SK-N-SH (cell line): ENCODE measurements at regions not wholly inside any gene's neighbourhood (a gene's known extent, or its start where the extent isn't known, plus 50 kb on each side); places are given as distances from the start of the nearest gene placed in this dataset.

Experiments
- CTCF ChIA-PET: fragments of 300-600, 350-600 bp; formaldehyde crosslinking; extraction: SDS; loops from one replicate; lab custom pipeline; 2021; lab: Yijun Ruan, JAX
- POLR2A ChIA-PET: fragments of 350-600 bp; sonication (Branson Sonifier 250); formaldehyde crosslinking; extraction: SDS; loops from one replicate; lab custom pipeline; 2020; ENCODE audit warnings: antibody characterized with exemption, inconsistent platforms; lab: Yijun Ruan, JAX
- DNase-seq: peaks from one replicate; pipeline ENCODE4 v3.0.0; 2012
- H2AFZ ChIP-seq: fragments of 200-600 bp; sonication (generic); 2 replicates; pipeline ENCODE4 v1.8.1; 2016; ENCODE audit warnings: antibody characterized with exemption, mild to moderate bottlenecking, low read depth
- H3F3A ChIP-seq: fragments of 200-600 bp; sonication (generic); replicated peaks from 2 replicates; pipeline ENCODE3; 2016; ENCODE audit warnings: antibody characterized with exemption, mild to moderate bottlenecking; ENCODE audit not compliant: insufficient read depth
- H3K27ac ChIP-seq, 2 experiments: fragments of 200-500 bp in 1 of 2; fragments of 200-600 bp in 1 of 2; sonication (Bioruptor generic) in 1 of 2; sonication (generic), shearing (Covaris generic) in 1 of 2; 2 replicates each; pipeline versions ENCODE4 v1.5.1 to v1.6.1; 2014 to 2016; ENCODE audit warnings: low read depth in 2 of 2, inconsistent platforms in 1 of 2, low read length in 1 of 2, mild to moderate bottlenecking in 1 of 2, mixed read lengths in 1 of 2
- H3K27me3 ChIP-seq: fragments of 200-600 bp; sonication (generic), shearing (Covaris generic); 2 replicates; pipeline ENCODE4 v1.6.1; 2016; ENCODE audit warnings: mixed run types; ENCODE audit not compliant: insufficient read depth
- H3K36me3 ChIP-seq, 2 experiments: fragments of 200-500 bp in 1 of 2; fragments of 200-600 bp in 1 of 2; sonication (Bioruptor generic) in 1 of 2; sonication (generic) in 1 of 2; replicated peaks in 1 of 2; 2 replicates each; pipeline versions ENCODE3 to v1.5.1; 2014 to 2016; ENCODE audit warnings: low read length in 1 of 2, mild to moderate bottlenecking in 1 of 2; ENCODE audit not compliant: insufficient read depth in 2 of 2, control insufficient read depth in 1 of 2
- H3K4me1 ChIP-seq, 2 experiments: fragments of 200-500 bp in 1 of 2; fragments of 200-600 bp in 1 of 2; sonication (Bioruptor generic) in 1 of 2; sonication (generic), shearing (Covaris generic) in 1 of 2; 2 replicates each; pipeline versions ENCODE4 v1.5.1 to v1.6.1; 2014 to 2016; ENCODE audit warnings: low read depth in 1 of 2, low read length in 1 of 2, mixed run types in 1 of 2; ENCODE audit not compliant: insufficient read depth in 2 of 2, control insufficient read depth in 1 of 2
- H3K4me2 ChIP-seq: fragments of 200-600 bp; sonication (generic), shearing (Covaris generic); 2 replicates; pipeline ENCODE4 v1.6.1; 2017; ENCODE audit warnings: mixed run types
- H3K4me3 ChIP-seq, 2 experiments: fragments of 200-500 bp in 1 of 2; fragments of 200-600 bp in 1 of 2; sonication (Bioruptor generic) in 1 of 2; sonication (generic), shearing (Covaris generic) in 1 of 2; 2 replicates each; pipeline versions ENCODE4 v1.5.1 to v1.8.1; 2014 to 2016; ENCODE audit warnings: low read depth in 2 of 2, inconsistent platforms in 1 of 2, low read length in 1 of 2, mild to moderate bottlenecking in 1 of 2, mixed read lengths in 1 of 2, moderate library complexity in 1 of 2
- H3K79me2 ChIP-seq: fragments of 200-600 bp; sonication (generic); 2 replicates; pipeline ENCODE4 v1.8.1; 2017; ENCODE audit warnings: mild to moderate bottlenecking; ENCODE audit not compliant: insufficient read depth
- H3K9ac ChIP-seq: fragments of 200-600 bp; sonication (generic); 2 replicates; pipeline ENCODE4 v1.6.1; 2017; ENCODE audit warnings: mixed run types
- H3K9me2 ChIP-seq: fragments of 200-600 bp; sonication (generic); 2 replicates; pipeline ENCODE4 v1.6.1; 2017; ENCODE audit warnings: mixed run types
- H3K9me3 ChIP-seq: fragments of 200-600 bp; sonication (generic); 2 replicates; pipeline ENCODE4 v1.6.1; 2017; ENCODE audit warnings: mixed run types, mild to moderate bottlenecking, moderate library complexity
- H4K20me1 ChIP-seq: fragments of 200-600 bp; sonication (generic); 2 replicates; pipeline ENCODE4 v1.6.1; 2017; ENCODE audit warnings: mild to moderate bottlenecking, mixed run types; ENCODE audit not compliant: insufficient read depth
- CTCF ChIP-seq: fragments of 200-600 bp; sonication (generic); IDR thresholded peaks from 2 replicates; pipeline ENCODE4 v1.6.1; 2017; ENCODE audit warnings: antibody characterized with exemption, mild to moderate bottlenecking, moderate library complexity
- EZH2phosphoT487 ChIP-seq: fragments of 200-600 bp; sonication (generic); IDR thresholded peaks from 2 replicates; pipeline ENCODE4 v1.6.1; 2017; ENCODE audit warnings: low read depth, mixed run types, mild to moderate bottlenecking, antibody characterized with exemption, moderate library complexity, borderline replicate concordance
- FOXM1 ChIP-seq: IDR thresholded peaks from 2 replicates; pipeline ENCODE4 v1.4.0; 2012; ENCODE audit warnings: low read depth, mild to moderate bottlenecking
- GATA2 ChIP-seq: sonication (generic); formaldehyde crosslinking; IDR thresholded peaks from 2 replicates; pipeline ENCODE4 v1.5.0; 2020; ENCODE audit warnings: mild to moderate bottlenecking, missing genetic modification reagents
- IRF3 ChIP-seq: fragments of 150-350 bp; IDR thresholded peaks from 2 replicates; pipeline ENCODE4 v1.6.1; 2016; ENCODE audit warnings: mild to moderate bottlenecking, low read depth, low read length
- MAX ChIP-seq: IDR thresholded peaks from 2 replicates; pipeline ENCODE4 v1.4.0; 2012; ENCODE audit warnings: low read depth
- MEF2A ChIP-seq: IDR thresholded peaks from 2 replicates; pipeline ENCODE4 v1.4.0; 2012; ENCODE audit warnings: low read depth, borderline replicate concordance
- POLR2AphosphoS5 ChIP-seq: IDR thresholded peaks from 2 replicates; pipeline ENCODE4 v1.6.1; 2012; ENCODE audit warnings: low read depth, low read length
- RCOR1 ChIP-seq: fragments of 150-350 bp; IDR thresholded peaks from 2 replicates; pipeline ENCODE4 v1.6.1; 2017; ENCODE audit warnings: antibody characterized with exemption, low read length
- RXRA ChIP-seq: IDR thresholded peaks from 2 replicates; pipeline ENCODE4 v1.4.0; 2012; ENCODE audit warnings: low read depth, mild to moderate bottlenecking, borderline replicate concordance
- TAF1 ChIP-seq: IDR thresholded peaks from 2 replicates; pipeline ENCODE4 v1.6.1; 2012; ENCODE audit warnings: low read depth, mild to moderate bottlenecking, low read length, moderate library complexity, borderline replicate concordance
- TEAD4 ChIP-seq: IDR thresholded peaks from 2 replicates; pipeline ENCODE4 v1.4.0; 2012; ENCODE audit warnings: mild to moderate bottlenecking, borderline replicate concordance; ENCODE audit not compliant: insufficient read depth
- USF1 ChIP-seq: IDR thresholded peaks from 2 replicates; pipeline ENCODE4 v1.4.0; 2012; ENCODE audit warnings: low read depth, borderline replicate concordance
- YY1 ChIP-seq: IDR thresholded peaks from 2 replicates; pipeline ENCODE4 v1.4.0; 2012; ENCODE audit warnings: low read depth, mild to moderate bottlenecking
- WGBS: methylation state at CpG from one replicate; pipeline ENCODE4 v1.1.6; 2017; ENCODE audit warnings: low lambda C conversion rate; 5-methylcytosine and 5-hydroxymethylcytosine counted together

GRCh38 chr4:160021870-160022269 is 919.0 kb downstream of the RAPGEF2 start:
- no peaks in the 10 kb centered on the region for H3F3A ChIP-seq
- H3K36me3 ChIP-seq, result no peaks in the 10 kb centered on the region
- DNase-seq, result no peak
- no peak overlapping the region for H2AFZ ChIP-seq
- POLR2A ChIA-PET, result no interaction called here
- no peaks in the 10 kb centered on the region for H3K79me2 ChIP-seq
- no peak overlapping the region for H3K9ac ChIP-seq
- H4K20me1 ChIP-seq, result no peaks in the 10 kb centered on the region
- H3K27ac ChIP-seq, result no peak overlapping the region
- 58% methylated on average over 1 of the region's 1 CpG for WGBS
- H3K27me3 ChIP-seq, result no peaks in the 10 kb centered on the region
- no peaks in the 10 kb centered on the region for H3K9me2 ChIP-seq
- no peak overlapping the region for H3K4me3 ChIP-seq
- CTCF ChIA-PET, result no interaction called here
- no peaks in the 10 kb centered on the region for H3K4me1 ChIP-seq
- no peak for TF ChIP-seq RXRA
- no peaks in the 10 kb centered on the region for H3K9me3 ChIP-seq
- no peak overlapping the region for H3K4me2 ChIP-seq

- Histone ChIP-seq H2AFZ (no peak overlapping the region), H3K4me1 (no peaks in the 10 kb centered on the region), H3K9ac (no peak overlapping the region), H3K27ac (no peak overlapping the region), H3K4me3 (no peak overlapping the region), H3K79me2 (no peaks in the 10 kb centered on the region), H3K27me3 (no peaks in the 10 kb centered on the region), H3K4me2 (no peak overlapping the region), H3K9me2 (no peaks in the 10 kb centered on the region), H3K9me3 (no peaks in the 10 kb centered on the region; the same call in 1 of the 2 replicates), H4K20me1 (no peaks in the 10 kb centered on the region), H3K36me3 (no peaks in the 10 kb centered on the region), H3F3A (no peaks in the 10 kb centered on the region)
- ChIA-PET CTCF (interaction anchor here (0.6 kb wide), 1 partner anchor 107 kb away, joined by 3 read pairs; no protein-coding TSS in a partner anchor), POLR2A (no interaction called here)
- no peak for DNase-seq
- TF ChIP-seq MAX, result no peak
- TF ChIP-seq RXRA, result no peak
- 0% methylated on average over 2 of the region's 2 CpGs for whole genome bisulfite sequencing
Observed at GRCh38 chr4:160026721-160027120, 923.8 kb downstream of the RAPGEF2 start.

- Histone ChIP-seq H4K20me1 (no peaks in the 10 kb centered on the region), H3K27ac (no peak overlapping the region), H3K9me2 (no peaks in the 10 kb centered on the region), H3K27me3 (no peaks in the 10 kb centered on the region), H3K36me3 (no peaks in the 10 kb centered on the region), H3F3A (no peaks in the 10 kb centered on the region), H3K4me1 (no peaks in the 10 kb centered on the region), H3K79me2 (no peaks in the 10 kb centered on the region), H2AFZ (no peak overlapping the region), H3K4me2 (no peak overlapping the region), H3K9ac (no peak overlapping the region), H3K9me3 (0 out of 2 replicates have a peak, but pooled peaks cover 15% of the 10 kb centered on the region), H3K4me3 (no peak overlapping the region)
- CTCF ChIA-PET, result no interaction called here
- no peak for DNase-seq
- POLR2A ChIA-PET, result interaction anchor here (0.6 kb wide), 1 partner anchor 183 kb away, joined by 3 read pairs; no protein-coding TSS in a partner anchor
- TF ChIP-seq USF1, result no peak
- TF ChIP-seq RCOR1, result no peak
- no peak for TF ChIP-seq GATA2 (CRISPR knock-in tag)
- no peak for TF ChIP-seq TAF1
- TF ChIP-seq MEF2A, result no peak
- no peak for TF ChIP-seq YY1
- no peak for TF ChIP-seq EZH2phosphoT487
- no peak for TF ChIP-seq FOXM1
- no peak for TF ChIP-seq RXRA
- no peak for TF ChIP-seq TEAD4
- TF ChIP-seq CTCF, result no peak
- TF ChIP-seq IRF3, result no peak
- TF ChIP-seq POLR2AphosphoS5, result no peak
Observed at GRCh38 chr4:160034501-160034900, 931.6 kb downstream of the RAPGEF2 start.
